ENCODE measurements at regions not wholly inside any gene's neighbourhood (a gene's known extent, or its start where the extent isn't known, plus 50 kb on each side); places are given as distances from the start of the nearest gene placed in this dataset.

- DNase-seq: no peak
Observed at GRCh38 chr4:60215906-60216305, 984.2 kb upstream of the ADGRL3 start.

GRCh38 chr4:60216752-60217151 is 983.4 kb upstream of the ADGRL3 start:
- no peak for DNase-seq

GRCh38 chr4:60221866-60222265 is 978.3 kb upstream of the ADGRL3 start:
- DNase-seq: no peak

GRCh38 chr4:60223208-60223923 is 976.8 kb upstream of the ADGRL3 start:
- DNase-seq: no peak

GRCh38 chr4:60241866-60242265 is 958.3 kb upstream of the ADGRL3 start:
- no peak for DNase-seq

- DNase-seq: no peak
Observed at GRCh38 chr4:60249784-60250183, 950.3 kb upstream of the ADGRL3 start.

- DNase-seq: no peak
Observed at GRCh38 chr4:60250657-60251056, 949.5 kb upstream of the ADGRL3 start.

- no peak for DNase-seq
Observed at GRCh38 chr4:60259781-60260180, 940.3 kb upstream of the ADGRL3 start.

GRCh38 chr4:60266505-60266904 is 933.6 kb upstream of the ADGRL3 start:
- DNase-seq: no peak

- no peak for DNase-seq
Observed at GRCh38 chr4:60296386-60296785, 903.7 kb upstream of the ADGRL3 start.

GRCh38 chr4:60313611-60314178 is 886.4 kb upstream of the ADGRL3 start:
- DNase-seq: no peak

GRCh38 chr4:60314416-60314815 is 885.7 kb upstream of the ADGRL3 start:
- no peak for DNase-seq

GRCh38 chr4:60315586-60315985 is 884.5 kb upstream of the ADGRL3 start:
- DNase-seq: no peak

GRCh38 chr4:60326735-60327134 is 873.4 kb upstream of the ADGRL3 start:
- no peak for DNase-seq

GRCh38 chr4:60327651-60328050 is 872.5 kb upstream of the ADGRL3 start:
- no peak for DNase-seq

- DNase-seq: no peak
Observed at GRCh38 chr4:60344908-60345307, 855.2 kb upstream of the ADGRL3 start.

- DNase-seq: no peak
Observed at GRCh38 chr4:60345392-60345791, 854.7 kb upstream of the ADGRL3 start.

- no peak for DNase-seq
Observed at GRCh38 chr4:60359746-60360367, 840.3 kb upstream of the ADGRL3 start.

GRCh38 chr4:60365176-60365575 is 835.0 kb upstream of the ADGRL3 start:
- DNase-seq: no peak

GRCh38 chr4:60366661-60367060 is 833.5 kb upstream of the ADGRL3 start:
- no peak for DNase-seq

GRCh38 chr4:60368986-60369385 is 831.1 kb upstream of the ADGRL3 start:
- DNase-seq: no peak

- no peak for DNase-seq
Observed at GRCh38 chr4:60378010-60378409, 822.1 kb upstream of the ADGRL3 start.

GRCh38 chr4:60384516-60384915 is 815.6 kb upstream of the ADGRL3 start:
- DNase-seq: no peak

GRCh38 chr4:60389633-60390032 is 810.5 kb upstream of the ADGRL3 start:
- DNase-seq: no peak
